ENCODE measurements at regions not wholly inside any gene's neighbourhood (a gene's known extent, or its start where the extent isn't known, plus 50 kb on each side); places are given as distances from the start of the nearest gene placed in this dataset.
"Not testable (repeated sequence)": the region's sequence is repeated elsewhere in the genome, so short reads cannot be mapped to it uniquely, and the experiment has no call there.

- not testable (repeated sequence) for DNase-seq (ENCODE audit: low read depth)
Measured at GRCh38 chr4:49227941-49228340, 241.9 kb downstream of the CWH43 start.

DNA sequence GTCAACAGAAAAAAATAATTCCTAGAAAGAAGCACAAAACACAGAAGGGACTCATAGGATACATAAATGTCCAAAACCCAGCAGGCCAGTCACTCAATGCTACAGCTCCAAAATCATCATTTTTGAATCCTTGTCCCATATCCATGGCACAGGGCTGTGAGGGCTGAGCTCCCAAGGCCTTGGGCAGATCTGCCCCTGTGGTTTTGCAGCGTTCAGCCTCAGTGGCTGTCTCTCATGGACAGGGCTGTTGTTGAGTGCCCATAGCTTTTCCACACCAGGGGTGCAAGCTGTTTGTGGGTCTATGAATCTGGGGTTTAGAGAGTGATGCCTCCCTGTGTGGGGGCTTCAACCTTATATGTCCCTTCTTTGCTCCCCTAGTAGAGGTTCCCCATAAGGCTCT, 243.2 kb downstream of the CWH43 start:
- not testable (repeated sequence) for DNase-seq (ENCODE audit: low read depth)

DNA sequence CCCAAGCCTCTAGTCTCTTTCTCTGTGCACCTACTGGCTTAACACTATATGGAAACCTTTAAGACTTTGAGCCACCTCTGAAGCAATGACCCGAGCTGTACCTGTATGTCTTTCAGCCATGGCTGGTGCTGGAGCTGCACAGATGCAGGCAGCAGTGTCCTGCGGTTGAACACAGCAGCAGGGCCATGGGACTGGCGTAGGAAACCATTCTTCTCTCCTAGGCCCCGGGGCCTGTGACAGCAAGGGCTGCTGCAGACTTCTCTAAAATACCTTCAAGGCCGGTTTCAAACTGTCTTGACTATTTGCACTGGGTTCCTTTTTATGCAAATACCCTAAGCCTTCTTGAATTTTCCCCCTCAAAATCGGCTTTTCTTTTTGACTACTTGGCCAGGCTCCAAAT, 243.6 kb downstream of the CWH43 start:
- DNase-seq (ENCODE audit: low read depth), result not testable (repeated sequence)

GRCh38 chr4:49233346-49233745, 247.3 kb downstream of the CWH43 start:
- DNase-seq (ENCODE audit: low read depth), result not testable (repeated sequence)

DNA sequence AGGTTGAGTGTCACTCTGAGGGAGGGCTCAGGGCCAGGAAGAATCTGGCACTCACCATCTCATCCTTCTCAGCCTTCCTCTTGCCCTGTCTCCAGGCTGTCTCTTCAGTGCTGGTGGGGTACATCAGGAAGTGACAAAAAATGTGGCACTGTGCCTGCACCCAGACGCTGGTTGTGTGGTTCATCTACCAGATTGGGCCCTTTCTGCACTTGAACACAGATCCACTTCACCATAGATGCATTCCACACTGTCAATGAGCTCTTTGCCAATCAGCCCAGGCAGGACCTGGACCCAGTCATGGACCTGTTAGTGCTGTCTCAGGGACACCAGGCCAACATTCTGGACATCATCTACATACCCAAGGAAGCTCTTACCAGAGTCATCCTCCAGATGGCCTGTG, 247.7 kb downstream of the CWH43 start:
- not testable (repeated sequence) for DNase-seq (ENCODE audit: low read depth)

- not testable (repeated sequence) for DNase-seq (ENCODE audit: low read depth)
Measured at GRCh38 chr4:49234382-49234781, 248.3 kb downstream of the CWH43 start.

- DNase-seq (ENCODE audit: low read depth), result not testable (repeated sequence)
Measured at GRCh38 chr4:49235413-49236160, 249.5 kb downstream of the CWH43 start.

DNA sequence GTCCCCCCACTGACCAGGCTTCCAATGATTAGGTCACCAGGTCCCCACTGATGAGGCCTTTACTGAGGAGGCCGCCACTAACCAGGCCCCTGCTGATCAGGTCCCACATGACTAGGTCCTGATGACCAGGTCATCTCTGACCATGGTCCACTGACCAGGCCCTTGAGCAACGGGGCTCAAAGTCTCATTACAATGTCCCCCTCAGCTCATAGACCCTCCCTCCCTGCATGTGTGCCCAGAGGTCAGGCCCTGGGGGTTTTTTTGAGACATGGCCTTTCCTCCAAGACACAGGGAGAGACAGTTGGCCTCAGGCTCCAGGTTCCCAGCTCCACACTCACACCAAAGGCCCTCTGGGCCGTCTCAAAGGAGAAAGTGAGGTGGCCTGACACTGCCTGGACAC, 250.4 kb downstream of the CWH43 start:
- DNase-seq (ENCODE audit: low read depth), result not testable (repeated sequence)

GRCh38 chr4:49241295-49241694, 255.2 kb downstream of the CWH43 start:
- not testable (repeated sequence) for DNase-seq (ENCODE audit: low read depth)

DNA sequence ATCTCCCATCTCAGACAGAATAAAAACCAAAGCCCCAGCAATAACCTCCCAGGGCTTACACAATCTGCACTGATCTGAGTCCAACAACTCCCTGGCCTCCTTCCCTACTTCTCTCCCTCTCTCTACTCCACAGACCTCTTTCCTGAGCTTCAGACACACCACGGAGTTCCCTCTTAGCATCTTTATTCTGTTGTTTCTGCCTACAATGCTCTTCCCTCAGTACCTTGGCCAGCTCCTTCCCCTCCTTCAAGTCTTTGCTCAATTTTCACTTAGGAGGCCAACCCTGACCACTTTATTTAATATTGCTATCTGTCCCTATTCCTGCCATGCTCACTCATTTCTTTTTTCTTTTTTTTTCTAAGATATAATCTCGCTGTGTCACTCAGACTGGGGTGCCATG, 276.7 kb downstream of the CWH43 start:
- not testable (repeated sequence) for DNase-seq (ENCODE audit: low read depth)

DNA sequence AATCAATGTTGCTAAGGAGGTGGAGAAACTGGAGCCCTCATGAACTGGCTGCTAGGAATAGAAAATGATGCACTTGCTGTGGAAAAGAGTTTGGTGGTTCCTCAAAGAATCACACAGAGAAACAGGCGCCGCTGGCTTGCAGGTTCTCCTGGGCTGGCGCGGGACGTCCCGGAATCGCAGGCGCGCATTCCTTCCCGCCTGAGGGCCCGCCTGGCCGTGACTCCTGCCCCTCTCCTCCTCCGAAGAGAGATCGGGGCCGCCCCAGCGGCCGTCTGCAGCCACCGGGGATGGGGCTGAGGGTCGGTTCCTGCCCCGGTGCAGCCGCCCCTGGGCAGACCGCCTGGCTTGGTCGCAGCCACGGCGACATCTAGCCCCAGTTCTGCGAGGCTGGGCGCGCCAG, 284.4 kb downstream of the CWH43 start:
- DNase-seq (ENCODE audit: low read depth), result not testable (repeated sequence)

- not testable (repeated sequence) for DNase-seq (ENCODE audit: low read depth)
Measured at GRCh38 chr4:49270912-49271311, 284.8 kb downstream of the CWH43 start.

GRCh38 chr4:49285905-49286304, 299.8 kb downstream of the CWH43 start:
- DNase-seq (ENCODE audit: low read depth), result not testable (repeated sequence)

DNA sequence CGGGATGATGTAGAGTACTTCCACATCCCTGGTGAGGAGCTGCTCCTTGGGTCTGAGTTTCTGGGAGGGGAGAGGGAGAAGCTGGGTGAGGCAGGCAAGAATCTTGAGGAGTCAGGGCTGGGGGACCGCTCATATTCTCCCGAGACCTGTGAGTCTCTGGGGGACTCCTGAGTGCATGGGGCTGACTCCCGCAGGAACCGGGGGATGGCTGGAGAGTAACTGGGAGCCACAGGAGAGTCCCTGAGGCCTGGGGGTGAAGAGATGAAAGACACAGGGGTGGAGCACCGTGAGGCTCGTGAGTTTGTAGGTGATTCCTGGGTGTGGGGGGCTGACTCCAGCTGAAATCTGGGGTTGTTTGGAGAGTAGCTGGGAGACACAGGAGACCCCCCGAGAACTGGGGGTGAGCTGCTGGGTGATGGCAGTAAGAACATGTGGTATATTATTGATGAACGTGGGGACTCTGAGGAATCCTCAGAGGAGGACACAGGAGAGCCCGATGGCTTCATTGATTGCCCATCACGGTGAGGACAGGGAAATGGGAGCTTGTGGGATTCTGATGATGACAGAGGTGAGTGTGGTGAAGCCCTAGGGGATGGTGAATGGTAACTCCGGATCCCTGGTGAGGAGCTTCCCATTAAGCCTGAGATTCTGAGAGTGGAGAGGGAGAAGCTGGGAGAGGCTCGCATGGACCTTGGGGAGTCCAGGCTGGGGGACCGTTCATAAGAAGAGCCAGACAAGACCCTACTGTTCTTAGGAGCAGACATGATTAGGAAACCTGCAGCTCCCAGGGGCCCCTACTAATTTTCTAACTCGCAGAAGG, 301.1 kb downstream of the CWH43 start:
- not testable (repeated sequence) for DNase-seq (ENCODE audit: low read depth)

DNA sequence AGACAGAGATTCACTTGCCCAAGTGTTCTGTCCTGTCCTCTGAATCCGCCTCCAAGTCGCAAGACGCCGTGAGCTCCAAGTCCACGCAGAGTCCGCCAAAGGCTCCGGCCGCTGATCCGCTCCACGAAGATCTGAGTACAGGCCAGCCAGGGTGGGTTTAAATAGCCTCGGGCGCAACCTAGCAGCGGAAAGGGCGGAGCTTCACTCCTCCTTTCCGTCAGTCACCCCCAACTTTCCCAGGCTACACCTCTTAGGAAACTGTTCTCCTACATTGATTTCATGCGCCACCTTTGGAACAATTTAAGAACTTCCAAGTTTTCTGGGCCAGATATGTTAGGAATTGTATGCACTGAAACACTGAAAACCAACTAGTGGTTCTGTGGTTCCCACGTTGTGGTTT, 301.8 kb downstream of the CWH43 start:
- DNase-seq (ENCODE audit: low read depth), result not testable (repeated sequence)

- DNase-seq (ENCODE audit: low read depth), result not testable (repeated sequence)
Measured at GRCh38 chr4:49288796-49289195, 302.7 kb downstream of the CWH43 start.

DNA sequence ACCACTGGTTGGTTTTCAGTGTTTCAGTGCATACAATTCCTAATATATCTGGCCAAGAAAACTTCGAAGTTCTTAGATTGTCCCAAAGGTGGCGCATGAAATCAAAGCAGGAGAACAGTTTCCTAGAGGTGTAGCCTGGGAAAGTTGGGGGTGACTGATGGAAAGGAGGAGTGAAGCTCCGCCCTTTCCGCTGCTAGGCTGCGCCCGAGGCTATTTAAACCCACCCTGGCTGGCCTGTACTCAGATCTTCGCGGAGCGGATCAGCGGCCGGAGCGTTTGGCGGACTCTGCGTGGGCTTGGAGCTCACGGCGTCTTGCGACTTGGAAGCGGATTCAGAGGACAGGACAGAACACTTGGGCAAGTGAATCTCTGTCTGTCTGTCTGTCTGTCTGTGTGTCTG, 328.7 kb downstream of the CWH43 start:
- DNase-seq (ENCODE audit: low read depth), result not testable (repeated sequence)

GRCh38 chr4:49320725-49321410, 334.8 kb downstream of the CWH43 start:
- not testable (repeated sequence) for DNase-seq (ENCODE audit: low read depth)

DNA sequence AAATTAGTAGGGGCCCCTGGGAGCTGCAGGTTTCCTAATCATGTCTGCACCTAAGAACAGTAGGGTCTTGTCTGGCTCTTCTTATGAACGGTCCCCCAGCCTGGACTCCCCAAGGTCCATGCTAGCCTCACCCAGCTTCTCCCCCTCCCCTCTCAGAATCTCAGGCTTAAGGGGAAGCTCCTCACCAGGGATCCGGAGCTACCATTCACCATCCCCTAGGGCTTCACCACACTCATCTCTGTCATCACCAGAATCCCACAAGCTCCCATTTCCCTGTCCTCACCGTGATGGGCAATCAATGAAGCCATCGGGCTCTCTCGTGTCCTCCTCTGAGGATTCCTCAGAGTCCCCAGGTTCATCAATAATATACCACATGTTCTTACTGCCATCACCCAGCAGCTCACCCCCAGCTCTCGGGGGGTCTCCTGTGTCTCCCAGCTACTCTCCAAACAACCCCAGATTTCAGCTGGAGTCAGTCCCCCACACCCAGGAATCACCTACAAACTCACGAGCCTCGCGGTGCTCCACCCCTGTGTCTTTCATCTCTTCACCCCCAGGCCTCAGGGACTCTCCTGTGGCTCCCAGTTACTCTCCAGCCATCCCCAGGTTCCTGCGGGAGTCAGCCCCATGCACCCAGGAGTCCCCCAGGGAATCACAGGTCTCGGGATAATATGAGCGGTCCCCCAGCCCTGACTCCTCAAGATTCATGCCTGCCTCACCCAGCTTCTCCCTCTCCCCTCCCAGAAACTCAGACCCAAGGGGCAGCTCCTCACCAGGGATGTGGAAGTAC, 335.6 kb downstream of the CWH43 start:
- not testable (repeated sequence) for DNase-seq (ENCODE audit: low read depth)

DNA sequence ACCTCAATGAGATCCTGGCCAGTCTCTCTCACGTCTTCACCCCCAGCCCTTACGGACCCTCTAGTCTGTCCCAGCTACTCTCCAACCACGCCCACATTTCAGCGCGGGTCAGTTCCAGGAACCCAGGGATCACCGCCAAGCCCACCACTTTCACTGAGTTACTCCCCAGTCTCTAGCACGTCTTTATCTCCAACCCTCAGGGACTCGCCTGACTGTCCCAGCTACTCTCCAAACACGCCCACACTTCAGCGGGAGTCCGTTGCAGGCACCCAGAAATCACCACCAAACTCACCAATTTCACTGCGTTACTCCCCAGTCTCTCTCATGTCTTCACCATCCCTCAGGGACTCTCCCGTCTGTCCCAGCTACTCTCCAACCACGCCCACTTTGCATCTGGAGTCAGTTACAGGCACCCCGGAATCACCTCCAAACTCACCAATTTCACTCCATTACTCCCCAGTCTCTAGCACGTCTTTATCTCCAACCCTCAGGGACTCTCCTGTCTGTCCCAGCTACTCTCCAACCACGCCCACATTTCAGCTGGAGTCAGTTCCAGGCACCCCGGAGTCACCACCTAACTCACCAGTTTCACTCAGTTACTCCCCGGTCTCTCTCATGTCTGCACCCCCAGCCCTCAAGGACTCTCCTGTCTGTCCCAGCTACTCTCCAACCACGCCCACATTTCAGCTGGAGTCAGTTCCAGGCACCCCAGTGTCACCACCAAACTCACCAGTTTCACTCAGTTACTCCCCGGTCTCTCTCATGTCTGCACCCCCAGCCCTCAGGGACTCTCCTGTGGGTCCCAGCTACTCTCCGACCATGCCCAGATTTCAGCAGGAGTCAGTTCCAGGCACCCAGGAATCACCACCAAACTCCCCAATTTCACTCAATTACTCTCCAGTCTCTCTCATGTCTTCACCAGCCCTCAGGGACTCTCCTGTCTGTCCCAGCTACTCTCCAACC, 336.8 kb downstream of the CWH43 start:
- not testable (repeated sequence) for DNase-seq (ENCODE audit: low read depth)

GRCh38 chr4:49323573-49323940, 337.5 kb downstream of the CWH43 start:
- not testable (repeated sequence) for DNase-seq (ENCODE audit: low read depth)
